Omental fat pad (tissue), 3 donors: ENCODE measurements at regions not wholly inside any gene's neighbourhood (a gene's known extent, or its start where the extent isn't known, plus 50 kb on each side); places are given as distances from the start of the nearest gene placed in this dataset.

Source experiments
- ATAC-seq: fragments of 150-250 bp; one replicate; pipeline ENCODE4 v1.9.1; 2016; ENCODE audit warnings: mild to moderate bottlenecking, moderate library complexity; ENCODE audit not compliant: low FRiP score
- DNase-seq: peaks from one replicate; pipeline ENCODE4 v3.0.0-alpha.2; 2019; ENCODE audit warnings: low spot score
- TF ChIP-seq, protein P1 (sequence below), 3 donors: fragments of 450-650 bp; IDR thresholded peaks; one replicate each; pipeline ENCODE4 v1.5.1; 2016 to 2017; ENCODE audit warnings: antibody characterized with exemption in 3 of 3, mild to moderate bottlenecking in 3 of 3, moderate library complexity in 2 of 3

DNA sequence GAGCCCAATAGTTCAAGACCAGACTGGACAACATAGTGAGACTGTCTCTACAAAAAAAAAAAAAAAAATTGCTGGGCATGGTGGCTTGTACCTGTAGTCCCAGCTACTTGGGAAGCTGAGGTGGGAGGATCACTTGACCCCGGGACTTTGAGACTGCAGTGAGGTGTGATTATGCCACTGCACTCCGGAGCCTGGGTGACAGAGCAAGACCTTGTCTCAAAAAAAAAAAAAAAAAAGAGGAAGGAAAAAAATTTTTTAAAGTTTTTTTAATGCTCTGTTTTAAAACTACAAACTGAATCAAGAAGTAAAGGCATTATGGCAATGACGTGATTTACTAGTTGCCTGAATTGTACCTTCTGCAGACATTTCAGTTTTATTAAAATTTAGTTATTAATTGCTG is 54.5 kb upstream of the ZDBF2 start:
- TF ChIP-seq, protein P1, sequence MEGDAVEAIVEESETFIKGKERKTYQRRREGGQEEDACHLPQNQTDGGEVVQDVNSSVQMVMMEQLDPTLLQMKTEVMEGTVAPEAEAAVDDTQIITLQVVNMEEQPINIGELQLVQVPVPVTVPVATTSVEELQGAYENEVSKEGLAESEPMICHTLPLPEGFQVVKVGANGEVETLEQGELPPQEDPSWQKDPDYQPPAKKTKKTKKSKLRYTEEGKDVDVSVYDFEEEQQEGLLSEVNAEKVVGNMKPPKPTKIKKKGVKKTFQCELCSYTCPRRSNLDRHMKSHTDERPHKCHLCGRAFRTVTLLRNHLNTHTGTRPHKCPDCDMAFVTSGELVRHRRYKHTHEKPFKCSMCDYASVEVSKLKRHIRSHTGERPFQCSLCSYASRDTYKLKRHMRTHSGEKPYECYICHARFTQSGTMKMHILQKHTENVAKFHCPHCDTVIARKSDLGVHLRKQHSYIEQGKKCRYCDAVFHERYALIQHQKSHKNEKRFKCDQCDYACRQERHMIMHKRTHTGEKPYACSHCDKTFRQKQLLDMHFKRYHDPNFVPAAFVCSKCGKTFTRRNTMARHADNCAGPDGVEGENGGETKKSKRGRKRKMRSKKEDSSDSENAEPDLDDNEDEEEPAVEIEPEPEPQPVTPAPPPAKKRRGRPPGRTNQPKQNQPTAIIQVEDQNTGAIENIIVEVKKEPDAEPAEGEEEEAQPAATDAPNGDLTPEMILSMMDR (IDR thresholded peaks at IDR 0.05) = no peak
- ATAC-seq = no peak
- no peak for DNase-seq

DNA sequence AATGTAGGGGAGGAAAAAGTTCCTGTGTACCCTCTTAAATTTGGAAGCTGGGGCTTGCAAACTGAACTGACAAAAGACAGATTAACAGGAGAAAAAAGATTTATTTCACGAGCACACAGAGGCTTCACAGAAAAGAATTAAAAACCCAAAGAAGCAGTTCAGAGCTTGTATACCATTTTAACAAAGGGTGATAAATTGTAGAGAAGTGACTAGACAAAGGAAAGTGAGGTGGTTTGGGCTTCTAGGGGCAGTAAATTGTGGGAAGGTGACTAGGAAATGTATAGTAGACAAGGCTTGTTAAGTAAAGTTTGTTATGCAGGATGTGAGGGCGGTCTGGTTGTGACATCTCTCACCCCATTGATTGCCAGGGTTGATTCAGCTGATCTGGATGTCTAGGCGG is 53.5 kb upstream of the ZDBF2 start:
- ATAC-seq (no peak), DNase-seq (no peak)
- TF ChIP-seq, protein P1 (IDR thresholded peaks at IDR 0.05) = no peak
